Body of pancreas (tissue), 4 donors: ENCODE measurements at regions not wholly inside any gene's neighbourhood (a gene's known extent, or its start where the extent isn't known, plus 50 kb on each side); places are given as distances from the start of the nearest gene placed in this dataset.

Source experiments
- POLR2A ChIP-seq, 3 donors: fragments of 450-650 bp; IDR thresholded peaks; one replicate each; pipeline ENCODE4 v1.6.1; 2016; ENCODE audit warnings: antibody characterized with exemption in 3 of 3, mild to moderate bottlenecking in 2 of 3
- TF ChIP-seq, protein P1 (sequence below), 7 experiments: fragments of 450-650 bp in 4 of 7; fragments of 200-600 bp in 3 of 7; sonication (generic) in 3 of 7; IDR thresholded peaks; one replicate each; pipeline ENCODE4 v1.5.1; 2016 to 2019; ENCODE audit warnings: antibody characterized with exemption in 7 of 7

GRCh38 chrX:85570496-85570895, 191.0 kb upstream of the POF1B start:
- TF ChIP-seq, protein P1, sequence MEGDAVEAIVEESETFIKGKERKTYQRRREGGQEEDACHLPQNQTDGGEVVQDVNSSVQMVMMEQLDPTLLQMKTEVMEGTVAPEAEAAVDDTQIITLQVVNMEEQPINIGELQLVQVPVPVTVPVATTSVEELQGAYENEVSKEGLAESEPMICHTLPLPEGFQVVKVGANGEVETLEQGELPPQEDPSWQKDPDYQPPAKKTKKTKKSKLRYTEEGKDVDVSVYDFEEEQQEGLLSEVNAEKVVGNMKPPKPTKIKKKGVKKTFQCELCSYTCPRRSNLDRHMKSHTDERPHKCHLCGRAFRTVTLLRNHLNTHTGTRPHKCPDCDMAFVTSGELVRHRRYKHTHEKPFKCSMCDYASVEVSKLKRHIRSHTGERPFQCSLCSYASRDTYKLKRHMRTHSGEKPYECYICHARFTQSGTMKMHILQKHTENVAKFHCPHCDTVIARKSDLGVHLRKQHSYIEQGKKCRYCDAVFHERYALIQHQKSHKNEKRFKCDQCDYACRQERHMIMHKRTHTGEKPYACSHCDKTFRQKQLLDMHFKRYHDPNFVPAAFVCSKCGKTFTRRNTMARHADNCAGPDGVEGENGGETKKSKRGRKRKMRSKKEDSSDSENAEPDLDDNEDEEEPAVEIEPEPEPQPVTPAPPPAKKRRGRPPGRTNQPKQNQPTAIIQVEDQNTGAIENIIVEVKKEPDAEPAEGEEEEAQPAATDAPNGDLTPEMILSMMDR (IDR thresholded peaks at IDR 0.05), result no peak
- TF ChIP-seq POLR2A (IDR thresholded peaks at IDR 0.05), result no peak
